ENCODE measurements at regions not wholly inside any gene's neighbourhood (a gene's known extent, or its start where the extent isn't known, plus 50 kb on each side); places are given as distances from the start of the nearest gene placed in this dataset.
A peak's percentile ranks its signal among the peaks of the same experiment; 100 is the strongest.
"Not testable (repeated sequence)": the region's sequence is repeated elsewhere in the genome, so short reads cannot be mapped to it uniquely, and the experiment has no call there.

GRCh38 chr10:53569455-53569854, 796.9 kb upstream of the MBL2 start:
- DNase-seq (ENCODE audit: low spot score): no peak
- no peak for ATAC-seq
- intact Hi-C loops (cut with DNase I): no loop called here

GRCh38 chr10:53548664-53549063, 776.1 kb upstream of the MBL2 start:
- DNase-seq (ENCODE audit: low spot score): no peak
- ATAC-seq: no peak
- intact Hi-C loops (cut with DNase I): no loop called here

DNA sequence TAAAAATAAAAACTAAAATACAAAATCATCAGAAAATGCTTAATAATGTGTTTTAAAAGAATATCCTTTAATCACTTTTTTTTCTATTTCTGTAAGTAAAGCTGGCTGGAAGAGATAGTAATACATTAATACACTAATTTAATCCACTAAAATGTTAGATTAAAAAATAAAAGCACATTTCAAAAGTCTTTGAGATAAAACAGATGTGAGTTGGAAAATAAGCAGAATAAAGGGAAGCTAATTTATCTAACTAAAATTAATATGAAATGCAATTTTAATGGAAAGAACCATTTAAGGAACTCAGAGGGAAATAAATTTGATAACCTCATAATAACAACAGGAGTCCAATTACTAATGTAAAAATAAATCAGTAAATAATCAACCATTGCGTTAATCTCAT, 774.8 kb upstream of the MBL2 start:
- no peak for DNase-seq (ENCODE audit: low spot score)
- intact Hi-C loops (cut with DNase I): no loop called here
- ATAC-seq: no peak

- DNase-seq (ENCODE audit: low spot score) (no peak), ATAC-seq (no peak)
- intact Hi-C loops (cut with DNase I): no loop called here
Observed at GRCh38 chr10:53543410-53543809, 770.8 kb upstream of the MBL2 start.

- no peak for ATAC-seq
- no peak for DNase-seq (ENCODE audit: low spot score)
- intact Hi-C loops (cut with DNase I): loop anchor here (5.0 kb wide), 1 partner anchor 1475 kb away; no protein-coding TSS in a partner anchor
Observed at GRCh38 chr10:53537508-53537907, 764.9 kb upstream of the MBL2 start.

DNA sequence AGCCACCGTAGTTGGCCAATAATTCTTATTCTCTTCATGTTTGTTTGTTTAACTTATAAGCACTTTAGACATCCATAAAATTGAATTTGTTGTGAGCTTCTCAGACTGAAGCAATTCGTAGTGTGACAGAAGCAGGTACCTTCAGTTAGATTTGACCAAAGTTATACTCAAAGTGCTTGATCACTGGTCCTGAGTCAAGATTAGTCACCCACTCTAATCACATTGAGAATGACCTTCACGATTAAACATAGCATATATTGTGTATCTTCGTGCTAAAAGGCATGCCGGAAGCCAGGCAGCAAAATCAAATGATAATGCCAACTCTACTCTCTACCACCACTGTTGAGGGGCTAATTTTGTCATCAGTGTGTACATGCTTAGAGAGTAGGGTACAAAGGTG, 763.7 kb upstream of the MBL2 start:
- ATAC-seq: no peak
- no peak for DNase-seq (ENCODE audit: low spot score)
- intact Hi-C loops (cut with DNase I): loop anchor here (5.0 kb wide), 1 partner anchor 1474 kb away; no protein-coding TSS in a partner anchor

DNA sequence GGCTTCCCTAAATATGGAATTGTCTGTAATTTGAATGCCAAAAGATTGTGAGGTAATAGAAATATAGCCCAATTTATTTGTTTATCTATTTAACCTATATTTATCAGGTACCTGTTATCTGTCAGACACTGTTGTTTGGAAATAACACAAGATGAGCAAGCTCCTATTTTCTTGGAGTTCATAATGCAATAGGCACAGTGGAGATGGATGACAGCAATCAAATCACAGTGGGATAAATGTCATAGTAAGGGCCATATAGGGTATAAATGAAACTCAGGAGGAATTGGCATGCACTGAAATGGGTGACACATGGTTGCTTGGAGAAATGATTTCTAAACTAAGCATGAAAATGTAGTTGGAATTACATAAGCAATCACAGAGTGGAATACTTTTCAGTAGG, 761.8 kb upstream of the MBL2 start:
- DNase-seq (ENCODE audit: low spot score) (no peak), ATAC-seq (no peak)
- intact Hi-C loops (cut with DNase I): no loop called here

DNA sequence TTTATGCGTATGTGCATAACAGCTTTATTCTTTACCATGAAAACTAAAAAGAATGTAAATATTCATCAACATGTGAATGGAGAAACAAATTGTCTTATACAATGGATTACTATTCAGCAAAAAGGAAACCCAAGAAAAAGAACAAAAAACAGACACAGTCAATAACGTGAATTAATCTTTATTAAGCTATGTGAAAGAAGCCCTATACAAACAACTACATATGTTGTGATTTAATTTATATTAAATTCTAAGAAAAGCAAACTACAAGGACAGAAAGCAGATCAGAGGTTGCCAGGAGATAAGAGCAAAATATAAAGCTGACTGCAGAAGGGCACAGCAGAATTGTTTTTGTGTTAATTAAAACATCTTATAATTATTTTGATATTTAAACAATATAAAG, 756.4 kb upstream of the MBL2 start:
- DNase-seq (ENCODE audit: low spot score): no peak
- ATAC-seq: no peak
- intact Hi-C loops (cut with DNase I): no loop called here

- intact Hi-C loops (cut with DNase I): no loop called here
- no peak for DNase-seq (ENCODE audit: low spot score)
- no peak for ATAC-seq
Observed at GRCh38 chr10:53521046-53521445, 748.5 kb upstream of the MBL2 start.

DNA sequence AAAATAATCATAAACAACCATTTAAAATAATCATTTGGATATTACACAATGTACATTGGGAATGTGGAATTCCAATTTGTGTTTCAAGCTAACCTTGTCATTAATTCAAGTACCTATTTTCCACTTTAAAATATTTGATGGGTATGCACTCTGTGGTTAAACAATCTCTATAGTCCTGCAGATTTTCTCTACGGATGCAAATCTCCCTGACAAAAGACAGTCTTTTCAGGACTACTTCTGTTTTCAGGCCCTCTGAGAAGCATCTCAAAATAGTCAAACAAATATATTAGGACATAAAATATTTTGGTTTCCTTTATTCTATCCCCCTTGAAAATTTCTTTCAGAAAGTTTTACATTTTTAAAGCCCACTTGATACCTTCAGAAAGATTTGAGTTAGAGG, 735.6 kb upstream of the MBL2 start:
- intact Hi-C loops (cut with DNase I): no loop called here
- ATAC-seq: no peak
- no peak for DNase-seq (ENCODE audit: low spot score)

DNA sequence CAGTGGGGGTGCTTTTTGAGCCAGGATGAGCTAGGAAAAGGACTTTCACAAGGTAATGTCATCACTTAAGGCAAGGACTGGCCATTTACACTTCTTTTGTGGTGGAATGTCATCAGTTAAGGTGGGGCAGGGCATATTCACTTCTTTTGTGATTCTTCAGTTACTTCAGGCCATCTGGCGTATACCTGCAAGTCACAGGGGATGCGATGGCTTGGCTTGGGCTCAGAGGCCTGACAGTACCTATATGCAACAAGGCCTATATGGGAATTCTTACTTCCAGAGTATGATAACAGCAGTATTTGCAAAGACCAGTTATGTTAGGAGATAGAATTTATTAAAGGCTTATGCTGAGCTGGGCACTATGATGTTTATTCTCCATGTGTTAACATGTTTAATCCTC, 731.9 kb upstream of the MBL2 start:
- ATAC-seq; intact Hi-C loops (cut with DNase I); DNase-seq (ENCODE audit: low spot score): not testable (repeated sequence)

- ATAC-seq (no peak), DNase-seq (ENCODE audit: low spot score) (no peak)
- intact Hi-C loops (cut with DNase I): no loop called here
Observed at GRCh38 chr10:53491774-53492173, 719.2 kb upstream of the MBL2 start.

GRCh38 chr10:53490553-53490952, 718.0 kb upstream of the MBL2 start:
- ATAC-seq (no peak), DNase-seq (ENCODE audit: low spot score) (no peak)
- intact Hi-C loops (cut with DNase I): no loop called here

DNA sequence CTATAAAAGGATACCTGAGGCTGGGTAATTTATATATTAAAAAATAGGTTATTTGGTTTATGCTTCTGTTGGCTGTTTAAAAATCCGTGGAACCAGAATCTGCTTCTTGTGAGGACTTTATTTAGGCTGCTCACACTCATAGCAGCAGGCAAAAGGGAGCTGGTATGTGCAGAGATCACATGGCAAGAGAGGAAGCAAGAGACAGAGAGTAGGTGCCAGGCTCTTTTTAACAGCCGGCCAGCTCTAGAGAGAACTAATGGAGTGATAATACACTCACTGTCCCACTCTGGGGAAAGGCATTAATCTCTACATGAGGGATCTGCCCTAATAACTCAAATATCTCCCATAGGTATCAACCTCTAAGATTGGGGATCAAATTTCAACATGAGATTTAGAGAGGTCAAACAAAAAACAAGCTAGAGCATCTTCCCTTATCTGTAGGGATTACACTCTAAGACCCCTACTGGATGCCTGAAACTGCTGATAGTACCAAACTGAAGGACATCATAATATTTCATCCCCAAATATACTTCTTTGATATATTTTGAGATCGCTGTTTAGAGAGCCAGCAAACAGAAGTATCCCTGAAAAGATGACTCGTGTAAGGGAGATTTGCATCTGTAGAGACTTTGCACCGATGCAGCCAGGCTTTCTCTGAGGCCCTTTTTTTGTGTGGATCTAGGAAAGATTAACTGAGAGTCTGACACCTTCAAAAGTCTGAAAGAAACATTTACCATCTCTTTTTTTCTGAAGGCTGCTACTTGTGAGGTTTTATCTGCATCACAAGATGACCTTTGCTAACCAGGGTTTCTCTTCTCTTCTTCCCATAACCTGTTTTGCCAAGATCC, 717.0 kb upstream of the MBL2 start:
- no peak for DNase-seq (ENCODE audit: low spot score)
- intact Hi-C loops (cut with DNase I): no loop called here
- no peak for ATAC-seq

GRCh38 chr10:53487019-53487983, 714.7 kb upstream of the MBL2 start:
- ATAC-seq (no peak), DNase-seq (ENCODE audit: low spot score) (peak; percentile 22)
- intact Hi-C loops (cut with DNase I): no loop called here

GRCh38 chr10:53485422-53485821, 712.8 kb upstream of the MBL2 start:
- DNase-seq (ENCODE audit: low spot score); intact Hi-C loops (cut with DNase I); ATAC-seq: not testable (repeated sequence)

DNA sequence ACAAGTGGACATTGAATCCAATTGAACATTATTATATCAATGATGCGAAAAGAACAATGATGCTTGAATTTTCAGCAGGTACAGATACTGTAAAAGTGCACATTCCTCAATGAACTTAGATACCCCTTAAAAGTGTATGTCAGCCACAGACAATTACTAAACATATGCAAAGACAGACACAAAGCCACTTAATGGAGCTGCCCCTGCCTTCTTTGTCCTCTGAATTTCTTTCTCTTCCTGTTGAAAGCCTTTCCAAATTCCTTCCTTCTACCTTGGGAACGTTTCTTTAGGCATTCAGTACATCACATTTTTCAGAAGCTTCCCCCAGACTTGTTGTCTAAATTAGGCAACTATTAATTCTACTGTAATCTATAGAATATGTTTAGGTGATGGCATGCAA, 706.8 kb upstream of the MBL2 start:
- intact Hi-C loops (cut with DNase I): no loop called here
- ATAC-seq (no peak), DNase-seq (ENCODE audit: low spot score) (no peak)

DNA sequence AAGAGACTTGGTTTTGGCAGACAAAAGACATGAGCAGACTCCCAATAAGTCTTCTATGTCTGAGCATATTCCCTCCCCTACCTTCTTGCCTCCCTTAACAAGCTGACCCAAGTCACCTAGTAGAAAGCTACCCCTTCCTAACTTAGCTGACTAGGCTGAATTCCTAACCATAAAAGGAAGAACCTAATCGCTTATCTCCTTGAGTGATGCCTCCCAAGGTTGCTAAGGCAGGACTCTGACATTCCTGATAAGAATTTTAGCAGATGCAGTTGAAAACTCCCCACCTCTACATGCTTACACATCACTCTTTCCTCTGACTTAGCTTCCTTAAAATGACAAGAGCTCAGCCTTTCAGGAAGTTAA, 704.7 kb upstream of the MBL2 start:
- ATAC-seq: no peak
- DNase-seq (ENCODE audit: low spot score): no peak
- intact Hi-C loops (cut with DNase I): no loop called here

DNA sequence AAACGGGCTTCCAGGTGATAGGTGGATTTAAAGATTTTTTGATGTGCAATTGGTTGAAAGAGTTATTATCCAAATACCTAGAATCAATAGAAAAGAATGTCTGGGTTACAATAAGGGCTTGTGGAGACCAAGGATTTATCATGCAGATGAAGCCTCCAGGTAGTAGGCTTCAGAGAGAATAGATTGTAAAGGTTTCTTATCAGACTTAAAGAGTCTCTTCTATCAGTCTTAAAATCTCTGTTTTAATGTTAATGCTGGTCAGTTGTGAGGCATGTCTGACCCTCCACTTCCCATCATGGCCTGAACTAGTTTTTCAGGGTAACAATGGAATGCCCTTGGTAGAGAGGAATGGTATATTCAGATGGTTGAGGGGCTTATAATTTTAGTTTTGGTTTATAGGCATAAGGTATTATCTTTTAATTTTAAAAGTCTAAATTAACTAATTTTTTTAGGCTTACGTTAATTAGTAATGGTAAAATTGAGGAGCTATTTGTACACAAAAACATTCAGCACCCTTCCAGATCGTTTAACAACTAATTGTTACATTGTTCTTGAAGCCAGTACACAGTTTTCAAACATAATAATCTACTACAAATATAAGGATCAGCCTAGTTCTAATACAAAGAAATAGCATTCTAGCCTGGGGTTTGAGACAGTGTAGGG, 704.2 kb upstream of the MBL2 start:
- ATAC-seq (no peak), DNase-seq (ENCODE audit: low spot score) (no peak)
- intact Hi-C loops (cut with DNase I): no loop called here

- no peak for ATAC-seq
- no peak for DNase-seq (ENCODE audit: low spot score)
- intact Hi-C loops (cut with DNase I): no loop called here
Observed at GRCh38 chr10:53469383-53469782, 696.8 kb upstream of the MBL2 start.

Data from sciatic nerve (tissue), 2 donors.